Stimulated activated CD4-positive, alpha-beta T cell treated with anti-CD3 and anti-CD28 coated beads, Interleukin-1b, Interleukin-23, amount 100 ng/mL, for 4 hours (primary cell): ENCODE measurements at regions not wholly inside any gene's neighbourhood (a gene's known extent, or its start where the extent isn't known, plus 50 kb on each side); places are given as distances from the start of the nearest gene placed in this dataset.

Source experiments
- DNase-seq, 2 donors: peaks; one replicate each; pipeline ENCODE4 v3.0.0-alpha.2; 2020; ENCODE audit warnings: low read depth in 2 of 2

GRCh38 chr15:39471785-39472574 lies 108.9 kb upstream of the THBS1 start:
- no peak for DNase-seq

DNA sequence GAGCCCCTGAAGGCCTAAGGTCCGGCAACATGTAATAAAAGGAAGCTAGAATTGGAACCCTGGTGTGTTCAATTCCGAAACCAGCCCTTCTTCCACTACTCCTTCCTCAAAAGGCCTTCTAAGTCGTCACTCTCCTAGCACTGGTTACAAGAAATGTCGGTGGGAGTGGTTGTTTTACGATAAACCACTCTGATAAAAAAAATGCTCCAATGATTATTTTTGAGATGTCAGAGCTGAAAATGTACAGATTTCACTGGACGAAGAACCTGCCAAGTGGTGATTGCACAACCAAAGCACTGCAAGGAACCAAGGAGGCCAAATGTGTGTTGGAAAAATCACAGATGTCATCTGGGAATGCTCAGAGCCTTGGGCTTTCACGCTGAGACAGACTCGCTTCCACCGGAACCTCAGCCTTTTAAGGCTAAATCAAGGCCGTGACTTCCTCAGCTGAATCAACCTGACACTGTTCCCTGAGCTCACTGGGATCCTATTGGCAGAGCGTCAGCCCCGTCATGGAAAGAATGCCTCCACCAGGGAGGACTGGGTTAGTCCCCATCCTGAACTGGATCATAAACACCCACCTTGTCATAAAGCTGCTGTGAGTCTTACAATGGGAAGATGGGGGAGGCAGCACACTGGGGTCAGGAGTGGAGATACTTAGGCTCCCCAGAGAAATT lies 108.1 kb upstream of the THBS1 start:
- DNase-seq: no peak

DNA sequence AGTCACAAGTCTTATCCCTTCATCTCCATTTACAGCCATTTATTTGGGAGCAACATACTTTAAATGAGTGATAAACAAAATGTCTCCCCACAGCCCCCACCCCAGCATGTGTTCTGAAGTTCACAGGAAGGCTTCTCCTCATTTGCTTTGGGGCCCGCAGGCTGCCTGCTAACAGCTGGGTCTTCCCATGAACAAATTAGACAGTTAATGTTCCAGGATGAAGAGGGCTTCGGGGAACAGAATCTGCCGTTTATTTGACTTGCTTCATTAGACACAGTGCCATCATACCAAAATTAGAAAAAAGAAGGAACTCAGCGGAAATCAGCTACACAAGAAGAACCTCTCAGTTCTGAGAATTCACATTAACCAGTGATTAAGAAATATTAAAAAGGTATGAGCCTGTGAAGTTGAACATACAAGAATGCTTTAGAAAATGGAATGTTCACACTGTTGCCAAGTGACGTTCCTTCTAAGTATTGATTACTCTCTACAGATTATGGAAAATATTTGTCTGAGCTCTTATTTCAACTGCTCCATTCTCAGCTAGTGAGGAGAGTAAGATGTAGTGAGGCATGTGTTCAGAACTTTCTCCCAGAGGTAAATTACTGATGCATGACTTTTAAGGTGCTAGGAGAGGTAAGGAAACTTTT lies 107.5 kb upstream of the THBS1 start:
- DNase-seq: no peak

DNA sequence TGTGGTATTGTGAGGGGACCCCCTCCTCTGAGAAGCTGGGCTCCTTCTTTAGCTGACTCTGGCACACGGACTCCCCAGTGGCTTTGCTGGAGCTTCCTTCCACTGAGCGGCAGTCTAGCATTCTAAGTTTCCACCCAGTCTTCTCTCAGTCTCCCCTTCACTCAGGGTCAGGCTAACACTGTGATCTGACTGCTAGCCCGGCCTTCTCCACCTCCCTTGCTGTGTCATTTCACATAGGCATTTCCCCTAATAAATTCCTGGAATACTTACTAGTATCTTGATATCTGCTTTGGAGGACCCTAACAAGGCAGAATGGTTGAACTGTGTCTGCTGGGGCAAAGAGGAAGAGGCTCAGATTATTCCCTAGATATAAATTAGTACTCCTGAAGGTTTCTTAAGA lies 106.2 kb upstream of the THBS1 start:
- DNase-seq: no peak

DNA sequence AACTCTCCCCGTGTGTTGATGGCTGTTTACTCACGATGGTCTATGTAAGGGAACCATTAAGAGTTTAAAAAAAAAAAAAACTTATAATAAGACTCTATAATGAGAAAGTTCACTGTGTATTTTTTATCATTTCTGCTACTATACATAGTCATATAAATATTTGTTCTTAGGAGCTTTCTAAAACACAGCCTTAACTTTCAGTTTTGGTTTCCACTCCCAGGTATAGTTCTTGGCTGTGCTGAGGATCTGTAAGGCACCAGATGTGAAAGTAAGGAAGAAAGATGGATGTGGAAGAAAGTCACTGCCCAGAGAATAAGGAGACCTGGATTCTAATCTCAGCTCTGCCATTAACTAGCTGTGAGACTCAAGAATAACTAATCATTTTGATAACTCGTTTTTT lies 101.9 kb upstream of the THBS1 start:
- no peak for DNase-seq

DNA sequence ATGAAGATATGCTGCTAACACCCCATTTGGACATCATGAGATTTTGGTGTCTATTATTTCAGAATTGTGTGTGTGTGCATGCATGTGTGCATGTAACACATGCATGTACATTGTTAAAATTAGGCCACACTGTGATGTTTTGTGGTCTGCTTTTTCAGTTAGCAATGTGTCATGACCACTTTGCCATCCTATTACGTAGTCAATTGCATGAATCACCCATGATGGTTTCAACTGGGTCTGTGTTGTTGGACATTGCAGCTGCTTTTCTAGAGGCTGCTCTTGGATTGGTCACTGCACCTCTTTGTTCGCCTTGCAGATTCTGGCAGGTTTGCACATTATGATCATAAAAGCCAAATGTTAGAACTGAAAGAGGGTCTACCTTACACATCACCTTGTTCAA lies 101.0 kb upstream of the THBS1 start:
- no peak for DNase-seq

DNA sequence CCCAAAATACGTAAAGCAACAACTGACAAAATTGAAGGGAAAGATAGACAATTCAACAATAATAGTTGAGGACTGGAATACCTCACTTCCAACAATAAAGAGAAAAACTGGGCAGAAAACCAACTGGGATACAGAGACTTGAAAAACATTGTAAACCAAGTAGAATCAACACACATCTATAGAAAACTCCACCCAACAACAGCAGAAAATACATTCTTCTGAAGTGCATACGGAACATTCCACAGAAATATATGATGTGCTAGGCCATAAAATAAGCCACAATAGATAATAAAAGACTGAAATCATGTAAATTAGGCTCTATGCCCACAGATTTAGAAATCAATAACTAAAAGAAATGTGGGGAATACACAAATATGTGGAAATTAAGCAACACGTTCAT lies 98.4 kb upstream of the THBS1 start:
- DNase-seq: no peak

DNA sequence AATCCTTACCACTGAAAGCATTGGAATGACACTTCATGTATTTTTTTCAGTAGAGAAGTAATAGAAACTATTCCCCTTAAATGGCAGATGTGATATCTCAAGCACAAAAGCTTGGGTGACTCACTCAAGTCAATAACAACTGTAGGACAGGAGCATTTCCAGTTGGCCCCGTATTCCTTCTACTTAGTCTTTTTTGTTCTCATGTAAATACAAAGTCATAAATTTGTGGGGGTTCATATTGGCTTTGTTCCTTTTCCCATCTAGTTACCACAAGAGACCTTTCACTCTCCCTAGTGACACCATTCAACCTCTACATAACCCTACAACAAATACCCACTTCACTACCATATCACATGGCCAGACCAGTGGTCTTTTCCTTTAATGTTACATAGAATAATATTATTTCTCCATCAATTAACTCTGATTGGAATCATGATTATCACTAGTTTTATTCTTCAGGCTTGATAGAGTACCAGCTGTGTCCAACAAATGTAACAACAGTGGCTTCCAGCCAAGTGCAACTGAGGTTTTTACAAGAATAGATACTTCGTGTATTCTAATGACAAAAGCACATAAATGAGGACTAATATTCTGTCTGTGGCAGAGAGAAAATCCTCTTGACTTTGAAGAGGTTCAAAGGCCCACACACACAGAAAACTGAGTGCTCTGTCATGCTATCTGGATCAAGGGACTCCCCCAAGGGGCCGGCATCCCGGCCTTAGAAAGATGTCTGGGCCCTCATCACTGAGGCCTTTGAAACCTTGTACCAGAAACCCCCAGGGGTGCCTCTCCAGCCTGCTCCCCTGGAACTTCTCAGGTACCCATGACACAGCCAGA lies 94.0 kb upstream of the THBS1 start:
- no peak for DNase-seq

GRCh38 chr15:39487458-39487735 lies 93.5 kb upstream of the THBS1 start:
- DNase-seq: no peak

- no peak for DNase-seq
Observed at GRCh38 chr15:39488516-39488915, 92.4 kb upstream of the THBS1 start.

GRCh38 chr15:39488961-39489360 lies 91.9 kb upstream of the THBS1 start:
- no peak for DNase-seq

DNA sequence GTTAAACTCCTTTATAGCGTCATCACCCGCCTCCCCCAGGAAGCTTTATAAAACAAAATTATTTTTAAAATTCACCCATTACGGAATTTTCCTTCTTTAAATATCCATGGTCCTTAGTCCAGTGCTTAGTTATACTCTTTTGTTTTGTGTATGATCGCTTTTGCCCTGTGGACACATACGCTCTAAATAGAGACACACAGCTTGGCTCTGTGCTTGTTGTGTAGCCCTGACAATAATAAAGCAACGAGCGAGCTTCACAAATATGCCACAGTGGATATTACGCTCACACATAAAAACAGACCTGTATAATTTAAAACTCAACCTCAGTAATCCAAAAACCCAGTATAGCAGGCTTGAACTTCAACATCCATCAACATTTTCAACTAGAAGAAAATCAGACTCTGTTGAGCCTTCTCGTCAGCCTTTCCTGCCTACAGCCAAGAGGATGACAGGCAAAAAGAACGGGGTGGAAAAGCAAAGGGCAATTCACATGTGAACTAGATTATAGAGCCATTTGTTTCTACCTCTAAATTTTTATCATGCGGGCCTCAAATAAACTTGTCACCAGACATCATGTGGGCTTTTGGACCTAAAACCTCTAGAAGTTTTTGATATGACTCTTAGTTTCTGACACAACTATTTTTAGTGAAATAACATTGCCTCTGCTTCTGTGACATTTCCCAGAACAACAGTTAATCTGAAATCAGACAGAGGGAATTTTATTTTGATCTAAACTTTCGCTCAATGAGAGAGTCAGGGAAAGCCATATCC lies 89.6 kb upstream of the THBS1 start:
- DNase-seq: no peak

DNA sequence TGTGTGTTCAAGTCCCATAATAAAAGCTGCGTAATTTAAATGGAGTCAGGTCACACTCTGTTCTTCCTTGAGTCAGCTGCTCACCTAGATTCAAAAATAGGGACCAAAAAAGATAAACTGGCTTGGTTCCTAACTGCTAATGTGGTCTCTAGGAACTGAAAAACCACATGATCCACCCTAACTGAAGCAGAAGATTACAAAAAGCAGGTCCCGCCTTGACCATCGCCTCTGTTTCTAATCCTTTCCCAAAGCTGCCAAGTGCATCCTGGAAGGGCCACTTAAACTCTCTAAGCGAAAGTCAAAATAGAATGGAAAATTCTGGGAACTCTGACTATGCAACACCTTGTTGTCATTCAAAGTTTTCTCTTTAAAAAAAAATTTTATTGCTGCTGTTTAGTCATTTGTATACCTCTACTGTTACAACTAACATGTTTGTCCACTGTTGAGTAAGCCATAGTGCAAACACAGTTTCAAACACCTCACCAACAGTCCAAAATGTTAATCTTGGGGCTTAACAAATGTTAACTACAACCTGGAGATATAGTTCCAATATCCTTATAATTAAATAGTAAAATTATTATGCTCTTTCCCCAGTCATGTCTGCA lies 88.9 kb upstream of the THBS1 start:
- DNase-seq: no peak

GRCh38 chr15:39493424-39494067 lies 87.3 kb upstream of the THBS1 start:
- no peak for DNase-seq

DNA sequence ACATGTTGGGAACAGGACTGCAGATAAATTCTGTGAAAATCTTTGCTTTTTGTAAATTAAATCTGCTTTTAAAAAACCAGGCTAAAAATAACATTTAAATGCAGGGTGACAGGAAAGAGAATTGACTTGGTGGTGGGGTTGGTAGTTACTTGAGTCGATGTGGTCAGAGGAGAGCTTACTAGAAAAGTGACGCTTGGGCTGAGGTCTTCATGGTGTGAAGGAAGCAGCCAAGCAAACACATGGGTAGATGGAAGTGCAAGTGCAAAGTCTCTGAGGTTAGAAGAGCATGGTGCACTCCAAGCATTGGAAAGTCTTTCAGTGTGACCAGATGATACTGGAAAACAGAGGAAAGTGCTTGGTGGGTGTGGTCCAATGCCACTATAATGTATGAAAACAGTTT lies 86.4 kb upstream of the THBS1 start:
- no peak for DNase-seq

GRCh38 chr15:39495871-39496840 lies 84.7 kb upstream of the THBS1 start:
- DNase-seq: no peak

GRCh38 chr15:39497016-39497758 lies 83.7 kb upstream of the THBS1 start:
- no peak for DNase-seq

GRCh38 chr15:39497759-39498565 lies 82.9 kb upstream of the THBS1 start:
- DNase-seq: no peak
